ENCODE measurements at regions not wholly inside any gene's neighbourhood (a gene's known extent, or its start where the extent isn't known, plus 50 kb on each side); places are given as distances from the start of the nearest gene placed in this dataset.

DNA sequence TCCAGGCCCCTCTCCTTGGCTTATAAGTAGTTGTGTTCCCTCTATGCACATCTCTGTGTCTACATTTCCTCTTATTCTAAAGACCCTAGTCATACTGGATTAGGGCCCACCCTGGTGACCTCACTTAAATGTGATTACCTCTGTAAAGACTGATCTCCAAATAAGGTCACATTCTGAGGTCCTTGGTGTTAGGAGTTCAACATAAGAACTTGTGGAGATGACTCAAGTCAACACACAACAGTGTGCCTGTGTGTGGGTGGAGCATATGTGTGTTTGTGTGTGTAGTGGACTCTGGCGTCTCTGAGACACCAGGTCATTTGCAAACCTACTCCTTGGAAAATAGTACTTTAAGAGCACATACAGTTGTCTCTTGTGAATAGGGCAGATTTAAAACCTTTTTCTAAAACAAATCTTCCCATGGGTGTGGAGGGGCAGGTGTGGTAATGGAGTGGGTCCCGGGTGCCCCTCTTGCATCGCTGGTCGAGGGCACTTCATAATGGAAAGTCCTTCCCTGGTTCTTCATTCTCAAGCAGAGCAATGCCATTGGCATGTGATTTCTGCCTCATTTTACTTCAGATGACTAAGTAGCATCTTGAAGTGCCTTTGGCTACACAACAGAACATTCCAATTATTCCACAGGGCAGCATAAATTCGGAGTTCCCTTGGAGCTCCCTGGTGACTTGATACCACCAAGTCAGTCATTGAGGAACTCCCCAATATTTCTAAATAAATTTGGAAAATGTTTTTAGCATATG, 84.4 kb downstream of the C9orf152 start:
- H3K27ac ChIP-seq (ENCODE audit: low read length) = no peak overlapping the region
- H3K9me2 ChIP-seq (replicated peaks; ENCODE audit: low read length) = no peaks in the 10 kb centered on the region
- BruUV-seq (replicated peaks) = no TSS peak
- H3F3A ChIP-seq (ENCODE audit: low read length, unreplicated experiment) = no peaks in the 10 kb centered on the region
- no peak overlapping the region for H3K4me2 ChIP-seq (ENCODE audit: low read length)
- no peak for TF ChIP-seq EZH2 (IDR thresholded peaks at IDR 0.05; ENCODE audit: low read length, unreplicated experiment)
- TF ChIP-seq, protein P1, sequence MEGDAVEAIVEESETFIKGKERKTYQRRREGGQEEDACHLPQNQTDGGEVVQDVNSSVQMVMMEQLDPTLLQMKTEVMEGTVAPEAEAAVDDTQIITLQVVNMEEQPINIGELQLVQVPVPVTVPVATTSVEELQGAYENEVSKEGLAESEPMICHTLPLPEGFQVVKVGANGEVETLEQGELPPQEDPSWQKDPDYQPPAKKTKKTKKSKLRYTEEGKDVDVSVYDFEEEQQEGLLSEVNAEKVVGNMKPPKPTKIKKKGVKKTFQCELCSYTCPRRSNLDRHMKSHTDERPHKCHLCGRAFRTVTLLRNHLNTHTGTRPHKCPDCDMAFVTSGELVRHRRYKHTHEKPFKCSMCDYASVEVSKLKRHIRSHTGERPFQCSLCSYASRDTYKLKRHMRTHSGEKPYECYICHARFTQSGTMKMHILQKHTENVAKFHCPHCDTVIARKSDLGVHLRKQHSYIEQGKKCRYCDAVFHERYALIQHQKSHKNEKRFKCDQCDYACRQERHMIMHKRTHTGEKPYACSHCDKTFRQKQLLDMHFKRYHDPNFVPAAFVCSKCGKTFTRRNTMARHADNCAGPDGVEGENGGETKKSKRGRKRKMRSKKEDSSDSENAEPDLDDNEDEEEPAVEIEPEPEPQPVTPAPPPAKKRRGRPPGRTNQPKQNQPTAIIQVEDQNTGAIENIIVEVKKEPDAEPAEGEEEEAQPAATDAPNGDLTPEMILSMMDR (conservative IDR thresholded peaks at IDR 0.05; ENCODE audit: low read depth, low read length) = no peak
- no peak for TF ChIP-seq EZH2phosphoT487 (IDR thresholded peaks at IDR 0.05; ENCODE audit: borderline replicate concordance, low read length)
- no peak for DNase-seq
- ChIA-PET CTCF (no interaction called here), POLR2A (ENCODE audit: unreplicated experiment) (no interaction called here)
- H2AFZ ChIP-seq (ENCODE audit: low read length) = no peak overlapping the region
- no peaks in the 10 kb centered on the region for H3K27me3 ChIP-seq (ENCODE audit: low read length)
- intact Hi-C loops (cut with micrococcal nuclease) = no loop called here
- ATAC-seq = no peak
- 0 out of 2 replicates have a peak, but pooled peaks cover 4% of the 10 kb centered on the region for H3K36me3 ChIP-seq (ENCODE audit: low read depth, low read length)
- H3K4me1 ChIP-seq (ENCODE audit: insufficient read depth, low read length) = no peaks in the 10 kb centered on the region
- no peaks in the 10 kb centered on the region for H3K9me3 ChIP-seq (ENCODE audit: low read length)
- H3K9ac ChIP-seq (ENCODE audit: low read length) = no peak overlapping the region
- peaks cover 62% of the 10 kb centered on the region for H3K79me2 ChIP-seq (ENCODE audit: low read length)
- peaks cover 10% of the 10 kb centered on the region; the same call in 1 of the 2 replicates for H4K20me1 ChIP-seq (ENCODE audit: low read length)
- no peak overlapping the region for H3K4me3 ChIP-seq (ENCODE audit: low read length)

DNA sequence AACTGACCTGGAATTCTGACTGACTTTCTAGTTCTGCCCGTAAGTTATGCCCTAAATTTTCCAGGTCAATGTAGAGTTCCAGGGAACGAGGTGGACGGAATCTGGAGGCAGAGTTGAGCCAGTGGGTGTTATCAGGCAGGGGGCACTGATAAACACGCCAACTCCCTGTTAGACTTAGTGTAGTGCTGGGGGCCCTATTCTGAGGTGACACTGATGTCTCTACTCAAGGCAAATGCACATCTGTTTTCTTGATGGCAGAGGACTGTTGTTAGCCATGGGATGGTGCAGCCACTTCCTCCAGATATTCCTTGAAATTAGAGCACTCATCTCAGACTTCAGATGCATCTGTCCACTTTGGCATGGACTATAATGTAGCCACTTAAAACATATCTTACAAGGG, 83.5 kb downstream of the C9orf152 start:
- Histone ChIP-seq H3K4me1 (ENCODE audit: insufficient read depth, low read length) (no peaks in the 10 kb centered on the region), H3K9ac (ENCODE audit: low read length) (no peak overlapping the region), H3K27ac (ENCODE audit: low read length) (no peak overlapping the region), H3K9me2 (replicated peaks; ENCODE audit: low read length) (no peaks in the 10 kb centered on the region), H2AFZ (ENCODE audit: low read length) (no peak overlapping the region), H3K36me3 (ENCODE audit: low read depth, low read length) (0 out of 2 replicates have a peak, but pooled peaks cover 4% of the 10 kb centered on the region), H3K79me2 (ENCODE audit: low read length) (peaks cover 66% of the 10 kb centered on the region), H4K20me1 (ENCODE audit: low read length) (peaks cover 18% of the 10 kb centered on the region; the same call in 1 of the 2 replicates), H3K4me2 (ENCODE audit: low read length) (no peak overlapping the region), H3K4me3 (ENCODE audit: low read length) (no peak overlapping the region), H3K27me3 (ENCODE audit: low read length) (no peaks in the 10 kb centered on the region), H3K9me3 (ENCODE audit: low read length) (no peaks in the 10 kb centered on the region), H3F3A (ENCODE audit: low read length, unreplicated experiment) (no peaks in the 10 kb centered on the region)
- ATAC-seq = no peak
- intact Hi-C loops (cut with micrococcal nuclease) = no loop called here
- ChIA-PET CTCF (no interaction called here), POLR2A (ENCODE audit: unreplicated experiment) (no interaction called here)
- TF ChIP-seq, protein P1 (conservative IDR thresholded peaks at IDR 0.05; ENCODE audit: low read depth, low read length) = no peak
- TF ChIP-seq EZH2phosphoT487 (IDR thresholded peaks at IDR 0.05; ENCODE audit: borderline replicate concordance, low read length) (no peak), EZH2 (IDR thresholded peaks at IDR 0.05; ENCODE audit: low read length, unreplicated experiment) (no peak)
- DNase-seq = no peak
- BruUV-seq (replicated peaks) = no TSS peak

DNA sequence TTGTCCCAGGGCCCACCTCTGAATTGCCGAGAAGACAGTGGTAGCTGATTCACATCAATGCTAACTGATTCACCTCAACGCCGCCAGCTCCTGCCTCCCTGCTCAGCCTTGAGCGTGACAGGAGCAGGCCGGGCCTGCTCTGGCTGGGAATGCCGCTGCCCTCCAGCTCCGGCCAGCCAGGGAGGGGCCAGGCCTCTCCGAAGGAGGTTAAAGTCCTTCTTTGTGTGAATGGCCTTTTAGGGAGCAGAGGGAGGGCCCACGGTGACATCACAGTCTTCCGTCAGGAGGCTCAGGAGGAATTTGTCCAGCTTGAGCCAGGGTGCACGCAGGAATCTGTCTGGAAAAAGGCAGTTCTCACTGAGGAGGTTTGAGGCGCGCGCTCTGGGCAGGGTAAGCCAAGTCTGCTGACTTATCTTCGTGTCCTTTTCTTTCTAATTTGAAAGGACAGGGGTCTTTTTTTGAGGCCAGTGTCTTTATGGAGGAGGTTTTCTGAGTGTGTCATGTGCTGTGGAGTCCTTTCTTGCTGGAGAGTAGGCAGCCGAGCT, 82.7 kb downstream of the C9orf152 start:
- ChIA-PET POLR2A (ENCODE audit: unreplicated experiment) (no interaction called here), CTCF (no interaction called here)
- Histone ChIP-seq H3K36me3 (ENCODE audit: low read depth, low read length) (0 out of 2 replicates have a peak, but pooled peaks cover 4% of the 10 kb centered on the region), H4K20me1 (ENCODE audit: low read length) (peaks cover 18% of the 10 kb centered on the region; the same call in 1 of the 2 replicates), H3K4me1 (ENCODE audit: insufficient read depth, low read length) (no peaks in the 10 kb centered on the region), H3K27me3 (ENCODE audit: low read length) (no peaks in the 10 kb centered on the region), H3K79me2 (ENCODE audit: low read length) (peaks cover 67% of the 10 kb centered on the region), H2AFZ (ENCODE audit: low read length) (no peak overlapping the region), H3K27ac (ENCODE audit: low read length) (no peak overlapping the region), H3K4me3 (ENCODE audit: low read length) (no peak overlapping the region), H3K4me2 (ENCODE audit: low read length) (no peak overlapping the region), H3K9ac (ENCODE audit: low read length) (no peak overlapping the region), H3F3A (ENCODE audit: low read length, unreplicated experiment) (no peaks in the 10 kb centered on the region), H3K9me3 (ENCODE audit: low read length) (no peaks in the 10 kb centered on the region), H3K9me2 (replicated peaks; ENCODE audit: low read length) (no peaks in the 10 kb centered on the region)
- TF ChIP-seq EZH2 (IDR thresholded peaks at IDR 0.05; ENCODE audit: low read length, unreplicated experiment) (no peak), EZH2phosphoT487 (IDR thresholded peaks at IDR 0.05; ENCODE audit: borderline replicate concordance, low read length) (no peak)
- TF ChIP-seq, protein P1 (conservative IDR thresholded peaks at IDR 0.05; ENCODE audit: low read depth, low read length) = no peak
- ATAC-seq = no peak
- BruUV-seq (replicated peaks) = no TSS peak
- intact Hi-C loops (cut with micrococcal nuclease) = no loop called here
- DNase-seq = no peak

Measured in PC-3 (cell line).